ENCODE measurements at regions not wholly inside any gene's neighbourhood (a gene's known extent, or its start where the extent isn't known, plus 50 kb on each side); places are given as distances from the start of the nearest gene placed in this dataset.
"Not testable (repeated sequence)": the region's sequence is repeated elsewhere in the genome, so short reads cannot be mapped to it uniquely, and the experiment has no call there.

- no peak for DNase-seq (ENCODE audit: insufficient read length, low spot score)
- FAIRE-seq = no peak
Observed at GRCh38 chr7:25431956-25432450, 203.7 kb upstream of the NPVF start.

- DNase-seq (ENCODE audit: insufficient read length, low spot score) (no peak), FAIRE-seq (no peak)
Observed at GRCh38 chr7:25432807-25433206, 204.5 kb upstream of the NPVF start.

- FAIRE-seq (no peak), DNase-seq (ENCODE audit: insufficient read length, low spot score) (no peak)
Observed at GRCh38 chr7:25436413-25436812, 208.1 kb upstream of the NPVF start.

GRCh38 chr7:25437308-25437707 is 209.0 kb upstream of the NPVF start:
- FAIRE-seq (no peak), DNase-seq (ENCODE audit: insufficient read length, low spot score) (no peak)

GRCh38 chr7:25444991-25445390 is 216.7 kb upstream of the NPVF start:
- DNase-seq (ENCODE audit: insufficient read length, low spot score) (no peak), FAIRE-seq (no peak)

GRCh38 chr7:25448301-25448700 is 220.0 kb upstream of the NPVF start:
- no peak for FAIRE-seq
- DNase-seq (ENCODE audit: insufficient read length, low spot score) = no peak

- DNase-seq (ENCODE audit: insufficient read length, low spot score) (no peak), FAIRE-seq (no peak)
Observed at GRCh38 chr7:25454020-25454419, 225.7 kb upstream of the NPVF start.

GRCh38 chr7:25454562-25455041 is 226.3 kb upstream of the NPVF start:
- FAIRE-seq (no peak), DNase-seq (ENCODE audit: insufficient read length, low spot score) (no peak)

GRCh38 chr7:25455683-25456251 is 227.5 kb upstream of the NPVF start:
- FAIRE-seq = no peak
- no peak for DNase-seq (ENCODE audit: insufficient read length, low spot score)

- DNase-seq (ENCODE audit: insufficient read length, low spot score) = no peak
- FAIRE-seq = no peak
Observed at GRCh38 chr7:25456467-25457171, 228.3 kb upstream of the NPVF start.

GRCh38 chr7:25459057-25459456 is 230.8 kb upstream of the NPVF start:
- DNase-seq (ENCODE audit: insufficient read length, low spot score) = no peak
- FAIRE-seq = no peak

- DNase-seq (ENCODE audit: insufficient read length, low spot score) (no peak), FAIRE-seq (no peak)
Observed at GRCh38 chr7:25460433-25460832, 232.1 kb upstream of the NPVF start.

GRCh38 chr7:25469669-25470068 is 241.4 kb upstream of the NPVF start:
- DNase-seq (ENCODE audit: insufficient read length, low spot score) = no peak
- FAIRE-seq = no peak

GRCh38 chr7:25476863-25477499 is 248.7 kb upstream of the NPVF start:
- DNase-seq (ENCODE audit: insufficient read length, low spot score) = no peak
- FAIRE-seq = no peak

GRCh38 chr7:25478221-25478620 is 249.9 kb upstream of the NPVF start:
- not testable (repeated sequence) for FAIRE-seq

GRCh38 chr7:25478925-25479324 is 250.6 kb upstream of the NPVF start:
- DNase-seq (ENCODE audit: insufficient read length, low spot score) = no peak

More at GRCh38 chr7:25478221-25478620, 249.9 kb upstream of the NPVF start:
- DNase-seq (ENCODE audit: insufficient read length, low spot score) = not testable (repeated sequence)

GRCh38 chr7:25481891-25482290 is 253.6 kb upstream of the NPVF start:
- DNase-seq (ENCODE audit: insufficient read length, low spot score) (no peak), FAIRE-seq (no peak)

More at GRCh38 chr7:25478925-25479324, 250.6 kb upstream of the NPVF start:
- FAIRE-seq = no peak

GRCh38 chr7:25482631-25483030 is 254.3 kb upstream of the NPVF start:
- no peak for DNase-seq (ENCODE audit: insufficient read length, low spot score)
- no peak for FAIRE-seq

- FAIRE-seq = no peak
- no peak for DNase-seq (ENCODE audit: insufficient read length, low spot score)
Observed at GRCh38 chr7:25485026-25485425, 256.7 kb upstream of the NPVF start.

- no peak for FAIRE-seq
- DNase-seq (ENCODE audit: insufficient read length, low spot score) = no peak
Observed at GRCh38 chr7:25486656-25487055, 258.4 kb upstream of the NPVF start.

- no peak for FAIRE-seq
Observed at GRCh38 chr7:25493805-25494366, 265.6 kb upstream of the NPVF start.

More at GRCh38 chr7:25493805-25494366, 265.6 kb upstream of the NPVF start:
- no peak for DNase-seq (ENCODE audit: insufficient read length, low spot score)

Data from HTR-8/SVneo (cell line).